HG02870 (cell line): ENCODE measurements at regions not wholly inside any gene's neighbourhood (a gene's known extent, or its start where the extent isn't known, plus 50 kb on each side); places are given as distances from the start of the nearest gene placed in this dataset.

ENCODE experiments used
- ATAC-seq: cut with Tn5 transposase; IDR thresholded peaks from one replicate; pipeline ENCODE4 v1.9.1; 2021; ENCODE audit warnings: mild to moderate bottlenecking, moderate library complexity; ENCODE audit not compliant: unreplicated experiment

DNA sequence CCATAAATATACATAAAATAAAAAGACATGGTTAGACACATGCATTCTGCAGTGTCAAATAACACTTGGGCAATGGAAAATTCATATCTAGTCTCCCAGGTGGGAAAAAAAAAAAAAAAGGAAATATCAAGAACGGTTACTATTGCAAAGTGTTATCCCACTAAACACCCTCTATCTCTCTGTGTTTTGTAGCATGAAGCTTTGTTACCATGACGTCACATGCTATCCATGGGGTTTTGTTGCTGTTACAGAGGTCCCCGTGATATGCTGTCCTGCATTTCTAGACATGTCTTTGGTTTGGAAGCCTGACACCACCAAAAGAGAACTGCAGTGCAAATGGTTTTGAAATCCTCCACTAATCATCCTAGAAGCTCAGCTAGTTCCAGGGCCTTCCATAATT is 50.7 kb upstream of the TLR3 start:
- no peak for ATAC-seq

DNA sequence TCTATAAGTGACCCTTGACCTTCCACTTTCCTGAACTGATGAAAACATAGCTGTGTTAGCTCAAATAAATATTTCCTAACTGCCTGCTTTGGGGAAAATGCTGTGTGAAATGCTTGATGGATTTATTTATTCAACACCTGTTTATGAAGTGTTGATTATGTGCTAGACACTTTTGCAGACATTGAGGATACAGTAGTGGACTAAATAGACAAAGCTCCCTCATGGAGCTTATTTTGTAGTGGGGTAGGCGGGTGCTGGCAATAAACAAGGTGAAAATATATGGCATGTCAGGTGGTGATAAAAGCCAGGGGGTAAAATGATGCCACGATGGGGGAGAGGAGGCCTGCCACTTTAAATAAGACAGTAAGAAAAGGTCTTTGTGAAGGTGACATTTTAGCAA is 50.2 kb upstream of the TLR3 start:
- ATAC-seq: no peak
